ENCODE measurements at regions not wholly inside any gene's neighbourhood (a gene's known extent, or its start where the extent isn't known, plus 50 kb on each side); places are given as distances from the start of the nearest gene placed in this dataset.

DNA sequence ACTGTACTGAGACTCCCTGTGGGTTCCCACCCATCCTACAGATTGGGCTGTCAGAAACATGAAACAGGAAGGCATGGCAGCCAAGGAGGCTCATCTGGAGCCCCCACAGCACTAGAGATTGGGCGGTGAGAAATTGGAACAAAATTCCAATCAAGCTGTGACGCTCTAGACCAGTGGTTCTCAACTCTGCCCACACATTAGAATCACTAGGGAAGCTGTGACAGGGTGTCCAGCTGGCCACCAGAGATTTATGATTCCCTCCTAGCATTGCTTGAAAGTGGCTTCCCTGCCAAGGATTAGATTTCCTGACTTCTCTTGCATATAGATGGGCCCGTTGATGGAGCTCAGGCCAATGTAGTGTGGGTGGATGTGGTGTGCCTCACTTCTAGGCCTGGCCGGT lies 187.5 kb upstream of the ZC3H12A start:
- TF ChIP-seq POLR2AphosphoS5 (IDR thresholded peaks at IDR 0.05) = no peak
- TF ChIP-seq, protein P1, sequence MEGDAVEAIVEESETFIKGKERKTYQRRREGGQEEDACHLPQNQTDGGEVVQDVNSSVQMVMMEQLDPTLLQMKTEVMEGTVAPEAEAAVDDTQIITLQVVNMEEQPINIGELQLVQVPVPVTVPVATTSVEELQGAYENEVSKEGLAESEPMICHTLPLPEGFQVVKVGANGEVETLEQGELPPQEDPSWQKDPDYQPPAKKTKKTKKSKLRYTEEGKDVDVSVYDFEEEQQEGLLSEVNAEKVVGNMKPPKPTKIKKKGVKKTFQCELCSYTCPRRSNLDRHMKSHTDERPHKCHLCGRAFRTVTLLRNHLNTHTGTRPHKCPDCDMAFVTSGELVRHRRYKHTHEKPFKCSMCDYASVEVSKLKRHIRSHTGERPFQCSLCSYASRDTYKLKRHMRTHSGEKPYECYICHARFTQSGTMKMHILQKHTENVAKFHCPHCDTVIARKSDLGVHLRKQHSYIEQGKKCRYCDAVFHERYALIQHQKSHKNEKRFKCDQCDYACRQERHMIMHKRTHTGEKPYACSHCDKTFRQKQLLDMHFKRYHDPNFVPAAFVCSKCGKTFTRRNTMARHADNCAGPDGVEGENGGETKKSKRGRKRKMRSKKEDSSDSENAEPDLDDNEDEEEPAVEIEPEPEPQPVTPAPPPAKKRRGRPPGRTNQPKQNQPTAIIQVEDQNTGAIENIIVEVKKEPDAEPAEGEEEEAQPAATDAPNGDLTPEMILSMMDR (IDR thresholded peaks at IDR 0.05) = no peak
- TF ChIP-seq EP300 (IDR thresholded peaks at IDR 0.05) = no peak
- TF ChIP-seq POLR2A (IDR thresholded peaks at IDR 0.05) = no peak
